GM19468 (cell line): ENCODE measurements at regions not wholly inside any gene's neighbourhood (a gene's known extent, or its start where the extent isn't known, plus 50 kb on each side); places are given as distances from the start of the nearest gene placed in this dataset.
"Not testable (repeated sequence)": the region's sequence is repeated elsewhere in the genome, so short reads cannot be mapped to it uniquely, and the experiment has no call there.

ENCODE experiments used
- ATAC-seq: cut with Tn5 transposase; IDR thresholded peaks from one replicate; pipeline ENCODE4 v1.9.1; 2021; ENCODE audit warnings: mild to moderate bottlenecking, moderate library complexity, moderate number of reproducible peaks; ENCODE audit not compliant: unreplicated experiment; ENCODE audit errors: extremely low read depth

- no peak for ATAC-seq
Observed at GRCh38 chr10:125415006-125415633, 254.8 kb upstream of the CTBP2 start.

GRCh38 chr10:125411724-125412123, 251.4 kb upstream of the CTBP2 start:
- no peak for ATAC-seq

- no peak for ATAC-seq
Observed at GRCh38 chr10:125409756-125410155, 249.4 kb upstream of the CTBP2 start.

GRCh38 chr10:125407557-125407956, 247.2 kb upstream of the CTBP2 start:
- ATAC-seq: no peak

- no peak for ATAC-seq
Observed at GRCh38 chr10:125407000-125407502, 246.7 kb upstream of the CTBP2 start.

- ATAC-seq: not testable (repeated sequence)
Observed at GRCh38 chr10:125404902-125405301, 244.5 kb upstream of the CTBP2 start.

- ATAC-seq: no peak
Observed at GRCh38 chr10:125401462-125401861, 241.1 kb upstream of the CTBP2 start.

- no peak for ATAC-seq
Observed at GRCh38 chr10:125399289-125399688, 238.9 kb upstream of the CTBP2 start.

GRCh38 chr10:125398270-125398669, 237.9 kb upstream of the CTBP2 start:
- ATAC-seq: no peak

GRCh38 chr10:125397608-125398007, 237.2 kb upstream of the CTBP2 start:
- no peak for ATAC-seq

GRCh38 chr10:125396676-125397075, 236.3 kb upstream of the CTBP2 start:
- no peak for ATAC-seq

GRCh38 chr10:125392609-125393008, 232.2 kb upstream of the CTBP2 start:
- no peak for ATAC-seq

GRCh38 chr10:125392154-125392553, 231.8 kb upstream of the CTBP2 start:
- no peak for ATAC-seq

- ATAC-seq: no peak
Observed at GRCh38 chr10:125389648-125390047, 229.3 kb upstream of the CTBP2 start.

GRCh38 chr10:125379592-125379991, 219.2 kb upstream of the CTBP2 start:
- no peak for ATAC-seq

- no peak for ATAC-seq
Observed at GRCh38 chr10:125377368-125377767, 217.0 kb upstream of the CTBP2 start.

GRCh38 chr10:125375210-125375609, 214.8 kb upstream of the CTBP2 start:
- ATAC-seq: no peak

GRCh38 chr10:125373546-125373945, 213.2 kb upstream of the CTBP2 start:
- ATAC-seq: no peak

- no peak for ATAC-seq
Observed at GRCh38 chr10:125370578-125370977, 210.2 kb upstream of the CTBP2 start.

GRCh38 chr10:125369382-125370326, 209.3 kb upstream of the CTBP2 start:
- no peak for ATAC-seq

- ATAC-seq: no peak
Observed at GRCh38 chr10:125368146-125368545, 207.8 kb upstream of the CTBP2 start.
